T-helper 22 cell (primary cell): ENCODE measurements at regions not wholly inside any gene's neighbourhood (a gene's known extent, or its start where the extent isn't known, plus 50 kb on each side); places are given as distances from the start of the nearest gene placed in this dataset.

Experiments
- DNase-seq: peaks from one replicate; pipeline ENCODE4 v3.0.0-alpha.2; 2020; ENCODE audit warnings: low read depth

GRCh38 chr1:29642519-29642918, 406.2 kb downstream of the PTPRU start:
- no peak for DNase-seq

GRCh38 chr1:29641921-29642320, 405.6 kb downstream of the PTPRU start:
- DNase-seq: no peak

GRCh38 chr1:29640428-29640785, 404.1 kb downstream of the PTPRU start:
- DNase-seq: no peak

GRCh38 chr1:29639741-29640427, 403.6 kb downstream of the PTPRU start:
- no peak for DNase-seq

- DNase-seq: no peak
Measured at GRCh38 chr1:29639156-29639736, 402.9 kb downstream of the PTPRU start.

GRCh38 chr1:29638281-29638680, 402.0 kb downstream of the PTPRU start:
- DNase-seq: no peak

- no peak for DNase-seq
Measured at GRCh38 chr1:29636936-29637335, 400.6 kb downstream of the PTPRU start.

- no peak for DNase-seq
Measured at GRCh38 chr1:29635501-29636263, 399.4 kb downstream of the PTPRU start.

- DNase-seq: no peak
Measured at GRCh38 chr1:29634746-29635335, 398.5 kb downstream of the PTPRU start.

- DNase-seq: no peak
Measured at GRCh38 chr1:29634324-29634723, 398.0 kb downstream of the PTPRU start.

- DNase-seq: no peak
Measured at GRCh38 chr1:29633771-29634170, 397.4 kb downstream of the PTPRU start.

GRCh38 chr1:29632806-29633615, 396.7 kb downstream of the PTPRU start:
- DNase-seq: no peak

GRCh38 chr1:29631836-29632805, 395.8 kb downstream of the PTPRU start:
- DNase-seq: no peak

GRCh38 chr1:29631361-29631760, 395.0 kb downstream of the PTPRU start:
- DNase-seq: no peak

- no peak for DNase-seq
Measured at GRCh38 chr1:29630756-29631155, 394.4 kb downstream of the PTPRU start.

- no peak for DNase-seq
Measured at GRCh38 chr1:29629814-29630516, 393.6 kb downstream of the PTPRU start.

- no peak for DNase-seq
Measured at GRCh38 chr1:29629401-29629800, 393.1 kb downstream of the PTPRU start.

- DNase-seq: no peak
Measured at GRCh38 chr1:29628190-29628589, 391.9 kb downstream of the PTPRU start.

GRCh38 chr1:29626726-29627125, 390.4 kb downstream of the PTPRU start:
- no peak for DNase-seq

GRCh38 chr1:29626066-29626465, 389.7 kb downstream of the PTPRU start:
- DNase-seq: no peak
